Heart left ventricle (tissue), 16 donors: ENCODE measurements at regions not wholly inside any gene's neighbourhood (a gene's known extent, or its start where the extent isn't known, plus 50 kb on each side); places are given as distances from the start of the nearest gene placed in this dataset.

Experiments
- ATAC-seq, 4 donors: fragments of 200-7000 bp; cut with Tn5 transposase; one replicate each; pipeline ENCODE4 v1.9.1; 2020 to 2022; ENCODE audit warnings: moderate library complexity in 4 of 4, mild to moderate bottlenecking in 3 of 4, moderate number of reproducible peaks in 1 of 4
- DNase-seq, 5 donors: peaks; one replicate each; pipeline ENCODE4 v3.0.0-alpha.2; 2020
- H3K27ac ChIP-seq, 12 donors: fragments of 200-600 bp; sonication (generic) in 4 of 12; one replicate each; pipeline versions ENCODE4 v1.5.0 to v1.8.0; 2016 to 2022; ENCODE audit warnings: mild to moderate bottlenecking in 2 of 12
- H3K27me3 ChIP-seq, 9 donors: fragments of 200-600 bp; sonication (generic) in 2 of 9; one replicate each; pipeline versions ENCODE4 v1.5.1 to v1.8.0; 2016 to 2022; ENCODE audit warnings: mild to moderate bottlenecking in 3 of 9
- H3K36me3 ChIP-seq, 9 donors: fragments of 200-600 bp; sonication (generic) in 2 of 9; one replicate each; pipeline versions ENCODE4 v1.5.0 to v1.8.0; 2018 to 2022; ENCODE audit warnings: mild to moderate bottlenecking in 2 of 9
- H3K4me1 ChIP-seq, 12 donors: fragments of 200-600 bp; sonication (generic) in 4 of 12; one replicate each; pipeline versions ENCODE4 v1.5.0 to v1.8.0; 2016 to 2022; ENCODE audit warnings: mild to moderate bottlenecking in 3 of 12
- H3K4me3 ChIP-seq, 12 donors: fragments of 200-600 bp; sonication (generic) in 4 of 12; one replicate each; pipeline versions ENCODE4 v1.5.0 to v1.8.0; 2017 to 2022; ENCODE audit warnings: mild to moderate bottlenecking in 9 of 12, moderate library complexity in 4 of 12
- H3K9me3 ChIP-seq, 12 donors: fragments of 200-600 bp; sonication (generic) in 4 of 12; one replicate each; pipeline versions ENCODE4 v1.5.0 to v1.8.0; 2016 to 2022; ENCODE audit warnings: mild to moderate bottlenecking in 1 of 12
- CTCF ChIP-seq, 12 donors: fragments of 200-600 bp; sonication (generic) in 4 of 12; IDR thresholded peaks; one replicate each; pipeline versions ENCODE4 v1.5.0 to v1.8.0; 2018 to 2022; ENCODE audit warnings: antibody characterized with exemption in 12 of 12, mild to moderate bottlenecking in 5 of 12
- POLR2A ChIP-seq, 2 donors: fragments of 450-650 bp; IDR thresholded peaks; one replicate each; pipeline ENCODE4 v1.6.1; 2017; ENCODE audit warnings: antibody characterized with exemption in 2 of 2, mild to moderate bottlenecking in 2 of 2, moderate library complexity in 2 of 2
- WGBS, 4 donors: extraction: QIAGEN DNeasy Blood & Tissue Kit in 2 of 4; methylation state at CpG; one replicate each; pipeline versions ENCODE4 v1.1.5 to v1.1.7; 2013 to 2018; 5-methylcytosine and 5-hydroxymethylcytosine counted together
- intact Hi-C, 10 donors: fragments of 100-400 bp; cut with DNase I; formaldehyde crosslinking; loops; one replicate each; pipeline versions ENCODE4 v1.11.1 to v1.14.2; 2022
- donor health status: ischemic (EF 13 %, LVEDD 7.1; RV severe dilation, severe dysfunction).
- donor health status: healthy with polysubstance abuse.
- donor health status: DM: no; HTN: yes; CAD: no.
- donor health status: DM: no; HTN: no; CAD: no.
- donor health status: ischemic (EF 25% LVEDD 6.9; RV normal size, moderate dysfunction).
- donor health status: ischemic (EF 25% LVEDD 5.7; RV mildly dilated, moderate dysfunction).
- donor health status: healthy.
- donor health status: DM: yes; HTN: yes; CAD: no.
- donor health status: ischemic (EF 35%, LVEDD 5.7; RV mildly dilated, moderate dysfunction).
- donor health status: nonischemic (EF 11% LVEDD 7.7; RV severe dilation, severe dysfunction).
- donor health status: DM: yes; HTN: yes; CAD: no.
- donor health status: PGD.
- donor health status: ischemic (EF 29% LVEDD 5.4; RV normal size, mild dysfunction).
- donor health status: nonischemic (EF 23%, LVEDD 6.1; RV moderate dilation, normal function).

- WGBS, 4 donors: 30 to 46% (median 42%) methylated on average over 1 of the region's 1 CpG
- Histone ChIP-seq H3K27ac (no peak overlapping the region), H3K9me3 (peaks cover 0 to 10% (median 0%) of the 10 kb centered on the region in 12 donors), H3K4me3 (peak overlapping the region in 2 of 12 donors; percentile 8 to 11), H3K27me3 (no peaks in the 10 kb centered on the region), H3K36me3 (no peaks in the 10 kb centered on the region), H3K4me1 (peaks cover 0 to 8% (median 0%) of the 10 kb centered on the region in 12 donors)
- ATAC-seq (no peak), DNase-seq (no peak)
- intact Hi-C loops: no loop called here
- TF ChIP-seq POLR2A (IDR thresholded peaks at IDR 0.05) (no peak), CTCF (IDR thresholded peaks at IDR 0.05) (no peak)
Observed at GRCh38 chr3:161781381-161781780, 284.8 kb downstream of the OTOL1 start.

GRCh38 chr3:161793194-161793930 lies 296.8 kb downstream of the OTOL1 start:
- Histone ChIP-seq H3K36me3 (no peaks in the 10 kb centered on the region), H3K4me1 (no peaks in the 10 kb centered on the region), H3K27me3 (no peaks in the 10 kb centered on the region), H3K4me3 (no peak overlapping the region), H3K27ac (no peak overlapping the region), H3K9me3 (no peaks in the 10 kb centered on the region)
- DNase-seq (no peak), ATAC-seq (no peak)
- TF ChIP-seq CTCF (IDR thresholded peaks at IDR 0.05) (no peak), POLR2A (IDR thresholded peaks at IDR 0.05) (no peak)
- WGBS, 4 donors: 89 to 93% (median 91%) methylated on average over 3 of the region's 3 CpGs
- intact Hi-C loops: no loop called here

- Histone ChIP-seq H3K36me3 (no peaks in the 10 kb centered on the region), H3K4me3 (no peak overlapping the region), H3K27ac (no peak overlapping the region), H3K9me3 (peaks cover 0 to 4% (median 0%) of the 10 kb centered on the region in 12 donors), H3K4me1 (no peaks in the 10 kb centered on the region), H3K27me3 (no peaks in the 10 kb centered on the region)
- ATAC-seq (no peak), DNase-seq (no peak)
- TF ChIP-seq POLR2A (IDR thresholded peaks at IDR 0.05) (no peak), CTCF (IDR thresholded peaks at IDR 0.05) (no peak)
- intact Hi-C loops: no loop called here
- WGBS, 4 donors: 79 to 93% (median 89%) methylated on average over 4 of the region's 4 CpGs
Observed at GRCh38 chr3:161794551-161794950, 297.9 kb downstream of the OTOL1 start.

- intact Hi-C loops: no loop called here
- Histone ChIP-seq H3K9me3 (peaks cover 0 to 5% (median 0%) of the 10 kb centered on the region in 12 donors), H3K4me1 (no peaks in the 10 kb centered on the region), H3K36me3 (no peaks in the 10 kb centered on the region), H3K27me3 (no peaks in the 10 kb centered on the region), H3K27ac (no peak overlapping the region), H3K4me3 (no peak overlapping the region)
- DNase-seq (no peak), ATAC-seq (no peak)
- no peak for TF ChIP-seq CTCF (IDR thresholded peaks at IDR 0.05)
- TF ChIP-seq POLR2A (IDR thresholded peaks at IDR 0.05): no peak
Observed at GRCh38 chr3:161796312-161796711, 299.7 kb downstream of the OTOL1 start.
